ENCODE measurements at regions not wholly inside any gene's neighbourhood (a gene's known extent, or its start where the extent isn't known, plus 50 kb on each side); places are given as distances from the start of the nearest gene placed in this dataset.

GRCh38 chr12:92215358-92215757, 69.7 kb upstream of the BTG1 start:
- Histone ChIP-seq H3K4me1 (no peaks in the 10 kb centered on the region), H3K27me3 (no peaks in the 10 kb centered on the region), H3K4me3 (no peak overlapping the region), H3K36me3 (no peaks in the 10 kb centered on the region), H3K9me3 (no peaks in the 10 kb centered on the region), H3K27ac (no peak overlapping the region), H3K9ac (ENCODE audit: low read depth in 2 of 2, low read length in 2 of 2) (no peak overlapping the region)
- TF ChIP-seq CTCF (IDR thresholded peaks at IDR 0.05): no peak
- no peak for DNase-seq
- intact Hi-C loops (cut with DNase I): no loop called here

- Histone ChIP-seq H3K9ac (ENCODE audit: low read depth in 2 of 2, low read length in 2 of 2) (no peak overlapping the region), H3K4me1 (no peaks in the 10 kb centered on the region), H3K9me3 (no peaks in the 10 kb centered on the region), H3K36me3 (no peaks in the 10 kb centered on the region), H3K27ac (no peak overlapping the region), H3K4me3 (no peak overlapping the region), H3K27me3 (no peaks in the 10 kb centered on the region)
- TF ChIP-seq CTCF (IDR thresholded peaks at IDR 0.05): no peak
- intact Hi-C loops (cut with DNase I): no loop called here
- no peak for DNase-seq
These were observed 67.5 kb upstream of the BTG1 start for GRCh38 chr12:92213166-92213565.

GRCh38 chr12:92210071-92210470, 64.4 kb upstream of the BTG1 start:
- Histone ChIP-seq H3K4me3 (no peak overlapping the region), H3K27me3 (no peaks in the 10 kb centered on the region), H3K9me3 (no peaks in the 10 kb centered on the region), H3K36me3 (no peaks in the 10 kb centered on the region), H3K9ac (ENCODE audit: low read depth in 2 of 2, low read length in 2 of 2) (no peak overlapping the region), H3K4me1 (no peaks in the 10 kb centered on the region), H3K27ac (no peak overlapping the region)
- intact Hi-C loops (cut with DNase I): no loop called here
- TF ChIP-seq CTCF (IDR thresholded peaks at IDR 0.05): no peak
- no peak for DNase-seq

GRCh38 chr12:92208613-92209121, 63.0 kb upstream of the BTG1 start:
- no peak overlapping the region for H3K4me3 ChIP-seq
- H3K27me3 ChIP-seq: no peaks in the 10 kb centered on the region
- H3K9me3 ChIP-seq: no peaks in the 10 kb centered on the region
- DNase-seq: peak; percentile 29
- H3K36me3 ChIP-seq: no peaks in the 10 kb centered on the region
- H3K4me1 ChIP-seq: no peaks in the 10 kb centered on the region
- no peak overlapping the region for H3K9ac ChIP-seq (ENCODE audit: low read depth in 2 of 2, low read length in 2 of 2)
- no peak for TF ChIP-seq CTCF (IDR thresholded peaks at IDR 0.05)
- H3K27ac ChIP-seq: peak overlapping the region; percentile 47
- intact Hi-C loops (cut with DNase I): no loop called here

DNA sequence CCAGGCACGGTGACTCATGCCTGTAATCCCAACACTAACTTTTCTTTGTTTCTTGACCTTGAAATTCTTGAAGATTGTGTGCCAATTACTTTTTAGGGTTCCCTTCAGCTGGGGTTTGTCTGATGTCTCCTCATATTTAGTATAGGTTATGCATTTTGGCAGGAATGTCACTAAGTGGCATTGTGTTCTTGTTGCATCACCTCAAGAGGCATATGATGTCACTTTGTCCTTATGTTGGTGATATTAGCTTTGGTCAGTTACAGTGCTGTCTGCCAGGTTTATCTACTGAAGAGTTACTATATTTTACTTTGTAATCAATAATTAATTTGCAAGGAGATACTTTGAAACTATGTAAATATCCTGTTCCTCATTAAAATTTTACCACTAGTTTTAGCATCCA, 61.0 kb upstream of the BTG1 start:
- H3K9ac ChIP-seq (ENCODE audit: low read depth in 2 of 2, low read length in 2 of 2): no peak overlapping the region
- TF ChIP-seq CTCF (IDR thresholded peaks at IDR 0.05): no peak
- no peak for DNase-seq
- no peaks in the 10 kb centered on the region for H3K27me3 ChIP-seq
- H3K4me1 ChIP-seq: no peaks in the 10 kb centered on the region
- H3K27ac ChIP-seq: no peak overlapping the region
- no peak overlapping the region for H3K4me3 ChIP-seq
- H3K9me3 ChIP-seq: no peaks in the 10 kb centered on the region
- intact Hi-C loops (cut with DNase I): no loop called here
- H3K36me3 ChIP-seq: no peaks in the 10 kb centered on the region

GRCh38 chr12:92206011-92206410, 60.4 kb upstream of the BTG1 start:
- DNase-seq: no peak
- Histone ChIP-seq H3K27ac (no peak overlapping the region), H3K36me3 (no peaks in the 10 kb centered on the region), H3K4me1 (no peaks in the 10 kb centered on the region), H3K4me3 (no peak overlapping the region), H3K9me3 (no peaks in the 10 kb centered on the region), H3K27me3 (no peaks in the 10 kb centered on the region), H3K9ac (ENCODE audit: low read depth in 2 of 2, low read length in 2 of 2) (no peak overlapping the region)
- no peak for TF ChIP-seq CTCF (IDR thresholded peaks at IDR 0.05)
- intact Hi-C loops (cut with DNase I): no loop called here

Data from colonic mucosa (tissue), 4 donors.